ENCODE measurements at regions not wholly inside any gene's neighbourhood (a gene's known extent, or its start where the extent isn't known, plus 50 kb on each side); places are given as distances from the start of the nearest gene placed in this dataset.
"Not testable (repeated sequence)": the region's sequence is repeated elsewhere in the genome, so short reads cannot be mapped to it uniquely, and the experiment has no call there.

- DNase-seq (ENCODE audit: low read depth), result no peak
Measured at GRCh38 chr10:125455431-125455830, 227.5 kb downstream of the TEX36 start.

- DNase-seq (ENCODE audit: low read depth), result no peak
Measured at GRCh38 chr10:125451319-125451718, 231.6 kb downstream of the TEX36 start.

- no peak for DNase-seq (ENCODE audit: low read depth)
Measured at GRCh38 chr10:125450218-125450617, 232.7 kb downstream of the TEX36 start.

- DNase-seq (ENCODE audit: low read depth), result no peak
Measured at GRCh38 chr10:125449571-125449970, 233.4 kb downstream of the TEX36 start.

GRCh38 chr10:125448596-125448995 lies 234.4 kb downstream of the TEX36 start:
- DNase-seq (ENCODE audit: low read depth), result no peak

GRCh38 chr10:125444790-125445189 lies 238.2 kb downstream of the TEX36 start:
- DNase-seq (ENCODE audit: low read depth), result no peak

- DNase-seq (ENCODE audit: low read depth), result no peak
Measured at GRCh38 chr10:125442856-125443540, 240.0 kb downstream of the TEX36 start.

- DNase-seq (ENCODE audit: low read depth), result no peak
Measured at GRCh38 chr10:125441151-125441550, 241.8 kb downstream of the TEX36 start.

- DNase-seq (ENCODE audit: low read depth), result no peak
Measured at GRCh38 chr10:125431149-125431548, 251.8 kb downstream of the TEX36 start.

GRCh38 chr10:125428054-125428453 lies 254.9 kb downstream of the TEX36 start:
- no peak for DNase-seq (ENCODE audit: low read depth)

GRCh38 chr10:125424191-125424847 lies 258.6 kb downstream of the TEX36 start:
- no peak for DNase-seq (ENCODE audit: low read depth)

GRCh38 chr10:125423569-125423968 lies 259.4 kb downstream of the TEX36 start:
- DNase-seq (ENCODE audit: low read depth), result no peak

- DNase-seq (ENCODE audit: low read depth), result no peak
Measured at GRCh38 chr10:125419831-125420230, 259.5 kb upstream of the CTBP2 start.

GRCh38 chr10:125419146-125419545 lies 258.8 kb upstream of the CTBP2 start:
- no peak for DNase-seq (ENCODE audit: low read depth)

- DNase-seq (ENCODE audit: low read depth), result no peak
Measured at GRCh38 chr10:125417605-125418004, 257.2 kb upstream of the CTBP2 start.

- no peak for DNase-seq (ENCODE audit: low read depth)
Measured at GRCh38 chr10:125415964-125416363, 255.6 kb upstream of the CTBP2 start.

GRCh38 chr10:125415006-125415633 lies 254.8 kb upstream of the CTBP2 start:
- DNase-seq (ENCODE audit: low read depth), result no peak

- DNase-seq (ENCODE audit: low read depth), result peak; percentile 79
Measured at GRCh38 chr10:125411724-125412123, 251.4 kb upstream of the CTBP2 start.

GRCh38 chr10:125409756-125410155 lies 249.4 kb upstream of the CTBP2 start:
- DNase-seq (ENCODE audit: low read depth), result no peak

- no peak for DNase-seq (ENCODE audit: low read depth)
Measured at GRCh38 chr10:125407557-125407956, 247.2 kb upstream of the CTBP2 start.

GRCh38 chr10:125407000-125407502 lies 246.7 kb upstream of the CTBP2 start:
- peak; percentile 73 for DNase-seq (ENCODE audit: low read depth)

GRCh38 chr10:125404902-125405301 lies 244.5 kb upstream of the CTBP2 start:
- not testable (repeated sequence) for DNase-seq (ENCODE audit: low read depth)

GRCh38 chr10:125401462-125401861 lies 241.1 kb upstream of the CTBP2 start:
- DNase-seq (ENCODE audit: low read depth), result no peak

All from renal cortical epithelial cell (primary cell).